HK-2 (cell line): ENCODE measurements at regions not wholly inside any gene's neighbourhood (a gene's known extent, or its start where the extent isn't known, plus 50 kb on each side); places are given as distances from the start of the nearest gene placed in this dataset.
"Not testable (repeated sequence)": the region's sequence is repeated elsewhere in the genome, so short reads cannot be mapped to it uniquely, and the experiment has no call there.

Source experiments
- DNase-seq: peaks from one replicate; pipeline ENCODE4 v3.0.0-alpha.2; 2018; ENCODE audit not compliant: unreplicated experiment

DNA sequence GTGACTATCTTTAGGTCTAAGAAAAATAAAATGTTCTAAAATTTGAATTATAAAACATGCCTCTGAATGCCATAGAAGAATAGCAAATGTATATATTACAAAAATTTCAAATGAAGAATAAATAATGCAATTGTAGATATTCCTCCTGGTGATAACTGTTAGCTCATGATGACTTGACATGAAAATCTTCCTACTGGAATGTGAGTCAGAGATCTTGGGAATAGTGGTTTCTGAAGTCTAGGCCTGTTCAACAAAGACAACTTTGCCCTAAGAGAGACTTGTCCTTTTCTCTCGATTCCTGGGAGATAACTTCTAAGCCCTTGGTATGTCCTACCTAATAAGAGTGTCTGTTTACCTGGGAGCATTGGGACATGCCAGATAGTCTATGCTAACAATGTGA lies 746.3 kb upstream of the RIOK2 start:
- DNase-seq: no peak

GRCh38 chr5:97931829-97932228 lies 748.8 kb upstream of the RIOK2 start:
- DNase-seq: no peak

GRCh38 chr5:97936231-97936630 lies 753.2 kb upstream of the RIOK2 start:
- DNase-seq: no peak

- DNase-seq: no peak
Observed at GRCh38 chr5:97937846-97938245, 754.8 kb upstream of the RIOK2 start.

DNA sequence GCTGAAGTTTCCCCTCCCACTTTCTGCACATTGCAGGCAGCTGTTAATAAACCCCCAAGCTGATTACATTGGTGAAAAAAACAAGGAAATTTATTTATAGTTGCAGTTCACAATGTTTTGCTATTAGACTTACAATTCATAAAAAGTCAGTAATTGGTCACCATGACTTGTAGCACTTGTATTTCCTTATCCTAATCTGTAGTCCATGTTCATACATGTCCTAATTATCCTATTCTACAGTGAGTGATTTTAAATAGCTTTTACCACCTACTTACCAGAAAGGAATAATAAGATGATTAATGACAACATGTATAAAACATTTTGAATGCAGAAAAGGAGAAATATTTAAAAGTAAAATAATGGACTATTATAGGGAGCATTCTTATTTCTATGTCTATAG lies 760.0 kb upstream of the RIOK2 start:
- DNase-seq: no peak

- DNase-seq: no peak
Observed at GRCh38 chr5:97951139-97951538, 768.1 kb upstream of the RIOK2 start.

GRCh38 chr5:97955450-97955849 lies 772.4 kb upstream of the RIOK2 start:
- no peak for DNase-seq

DNA sequence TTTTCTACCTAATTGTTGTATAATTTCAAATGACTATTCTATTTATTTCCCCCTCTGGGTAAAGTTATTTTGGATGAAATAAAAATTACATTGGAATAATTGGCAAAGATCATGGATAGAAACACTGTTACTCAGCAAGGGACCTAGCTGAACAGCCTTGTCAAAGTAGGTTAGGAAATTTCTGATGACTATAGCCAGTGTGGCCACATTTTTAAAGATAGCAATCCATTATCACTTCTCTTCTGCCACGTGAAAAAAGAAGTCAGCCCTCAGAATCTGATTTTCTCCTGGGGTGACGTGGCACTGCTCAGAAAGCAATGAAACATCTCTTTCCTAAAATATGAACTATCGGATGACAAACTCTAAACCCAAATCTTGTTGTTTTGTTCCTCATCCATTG lies 784.2 kb upstream of the RIOK2 start:
- no peak for DNase-seq

- DNase-seq: no peak
Observed at GRCh38 chr5:97968346-97968745, 785.3 kb upstream of the RIOK2 start.

DNA sequence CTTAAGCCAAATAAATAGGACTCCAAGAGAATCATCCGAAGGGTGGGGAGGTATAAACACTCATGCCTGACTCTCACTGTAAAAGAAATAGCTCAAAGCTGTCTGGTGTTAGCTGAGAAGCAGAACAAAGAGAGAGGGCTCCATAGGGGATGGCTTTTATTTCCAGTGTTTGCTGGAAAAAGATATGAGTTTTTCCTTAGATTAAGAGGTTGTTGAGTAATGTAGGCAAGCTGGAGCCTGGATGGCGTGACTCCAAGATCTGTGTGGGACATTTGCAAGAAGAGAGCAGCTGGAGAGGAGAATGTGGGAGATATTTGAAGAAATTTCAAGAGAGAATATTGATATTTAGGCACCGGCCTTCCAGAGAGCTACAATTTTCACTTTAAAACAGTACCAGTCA lies 793.7 kb upstream of the RGMB start:
- DNase-seq: no peak

- no peak for DNase-seq
Observed at GRCh38 chr5:97980291-97980690, 793.2 kb upstream of the RGMB start.

DNA sequence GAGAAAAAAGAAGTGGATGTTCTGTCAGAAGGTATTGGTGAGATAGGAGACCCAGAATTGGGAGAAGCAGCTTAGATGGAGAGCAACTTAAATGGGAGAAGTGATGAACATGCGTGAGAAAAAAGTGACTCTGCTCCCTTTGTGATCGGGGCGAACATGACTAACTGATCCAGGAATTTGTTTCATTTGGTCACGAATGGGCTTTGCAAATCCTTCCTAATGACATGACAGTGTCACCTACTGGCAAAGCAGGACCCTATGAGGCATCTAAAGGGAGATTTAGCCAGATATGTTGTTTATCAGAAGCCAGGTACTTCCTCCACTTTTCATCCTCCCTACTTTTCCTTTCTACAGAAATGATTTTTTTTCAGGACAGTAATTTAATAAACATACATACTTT lies 787.4 kb upstream of the RGMB start:
- DNase-seq: no peak

DNA sequence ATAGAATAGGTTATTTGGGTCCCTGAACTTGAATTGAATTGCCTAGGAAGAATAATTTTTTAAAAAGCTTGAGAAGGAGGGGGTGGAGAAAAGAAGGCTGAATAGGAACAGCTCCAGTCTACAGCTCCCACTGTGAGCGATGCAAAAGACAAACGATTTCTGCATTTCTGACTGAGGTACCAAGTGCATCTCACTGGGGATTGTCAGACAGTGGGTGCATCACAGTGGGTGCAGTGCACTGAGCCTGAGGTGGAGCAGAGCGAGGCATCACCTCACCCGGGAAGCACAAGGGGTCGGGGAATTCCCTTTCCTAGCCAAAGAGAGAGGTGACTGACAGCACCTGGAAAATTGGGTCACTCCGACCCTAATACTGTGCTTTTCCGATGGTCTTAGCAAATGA lies 782.2 kb upstream of the RGMB start:
- no peak for DNase-seq

DNA sequence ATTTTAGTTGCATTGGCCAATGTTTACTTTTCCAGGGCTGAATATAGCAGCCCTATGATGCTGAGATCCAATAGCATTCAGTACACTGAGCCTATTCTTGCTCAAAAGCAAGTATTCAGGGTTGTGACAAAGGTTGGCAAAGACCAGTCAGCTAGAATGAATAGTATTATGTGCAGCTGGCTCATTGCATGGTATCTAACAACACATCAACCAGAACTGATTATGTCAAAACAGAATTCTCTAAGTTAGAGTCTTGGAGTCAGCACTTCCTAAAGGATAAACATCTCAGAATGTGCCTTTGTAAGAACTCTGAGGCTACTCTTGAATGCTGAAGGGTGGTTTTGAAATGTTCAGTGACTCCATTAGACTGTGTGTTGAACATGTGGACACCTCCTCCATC lies 774.5 kb upstream of the RGMB start:
- DNase-seq: no peak

GRCh38 chr5:98004463-98004862 lies 769.0 kb upstream of the RGMB start:
- DNase-seq: no peak

GRCh38 chr5:98016771-98017170 lies 756.7 kb upstream of the RGMB start:
- no peak for DNase-seq

GRCh38 chr5:98030273-98030672 lies 743.2 kb upstream of the RGMB start:
- DNase-seq: not testable (repeated sequence)

DNA sequence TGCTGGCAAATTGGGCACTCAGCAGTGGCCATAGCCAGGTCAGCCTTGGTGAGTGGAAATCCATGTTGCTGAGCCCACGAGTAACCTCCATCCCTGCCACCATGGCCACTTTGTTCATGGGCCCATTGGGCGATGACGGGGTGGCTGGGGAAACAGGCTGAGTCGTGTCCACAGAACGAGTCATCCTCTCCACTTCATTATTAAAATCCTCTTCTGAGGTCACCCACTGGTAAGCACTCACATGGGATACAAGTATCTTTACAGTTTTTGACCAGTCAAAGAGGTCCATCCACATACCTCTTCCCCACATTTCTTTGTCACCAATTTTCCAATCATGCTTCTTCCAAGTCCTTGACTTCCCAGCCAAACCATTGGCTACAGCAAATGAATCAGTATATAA lies 742.4 kb upstream of the RGMB start:
- not testable (repeated sequence) for DNase-seq

- no peak for DNase-seq
Observed at GRCh38 chr5:98031496-98031895, 742.0 kb upstream of the RGMB start.

DNA sequence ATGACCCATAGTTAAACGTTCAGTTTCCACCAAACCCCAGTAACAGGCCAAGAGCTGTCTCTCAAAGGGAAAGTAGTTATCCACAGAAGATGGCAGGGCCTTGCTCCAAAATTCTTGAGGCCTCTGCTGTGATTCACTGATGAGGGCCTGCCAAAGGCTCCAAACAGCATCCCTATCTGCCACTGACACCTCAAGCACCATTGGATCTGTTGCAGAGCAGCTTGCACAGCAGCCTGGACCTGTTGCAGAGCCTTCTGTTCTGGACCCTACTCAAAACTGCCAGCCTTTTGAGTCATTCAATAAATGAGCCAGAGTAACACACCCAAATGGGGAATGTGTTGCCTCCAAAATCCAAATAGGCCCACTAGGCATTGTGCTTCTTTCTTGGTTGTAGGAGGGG lies 741.5 kb upstream of the RGMB start:
- no peak for DNase-seq

DNA sequence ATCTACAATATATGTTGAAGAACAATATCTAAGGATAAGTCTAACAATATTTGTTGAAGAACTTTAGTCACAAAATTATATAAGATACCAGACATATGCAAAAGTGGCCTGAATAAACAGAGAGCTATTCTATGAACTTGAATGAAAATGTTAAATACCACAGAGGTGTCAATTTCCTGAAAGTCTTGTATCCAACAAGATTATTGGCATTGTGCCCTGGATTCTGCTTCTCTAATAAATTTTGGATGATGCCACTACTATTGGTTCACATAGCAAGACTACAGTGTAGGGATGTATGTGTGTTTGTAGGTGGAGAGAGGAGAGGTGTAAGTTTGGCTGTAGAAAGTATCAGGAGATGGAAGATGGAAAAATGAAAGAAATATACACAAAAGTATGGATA lies 731.8 kb upstream of the RGMB start:
- no peak for DNase-seq

DNA sequence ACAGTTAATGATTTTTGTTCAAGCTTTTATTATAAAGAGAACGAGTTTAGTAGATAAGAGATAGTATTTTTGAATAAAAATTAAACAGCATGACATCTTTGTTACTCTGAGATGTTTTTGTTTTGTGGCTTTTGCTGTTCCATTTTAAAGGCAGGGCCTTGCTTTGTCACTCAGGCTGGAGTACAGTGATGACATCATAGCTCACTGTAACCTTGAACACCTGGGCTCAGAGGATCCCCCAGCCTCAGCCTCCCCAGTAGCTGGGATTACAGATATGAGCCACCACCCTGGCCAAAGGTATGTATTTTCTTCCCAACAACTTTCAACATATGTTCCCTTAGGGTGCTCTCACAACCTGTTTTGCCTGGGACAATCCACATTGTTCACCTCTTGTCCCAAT lies 730.9 kb upstream of the RGMB start:
- no peak for DNase-seq

DNA sequence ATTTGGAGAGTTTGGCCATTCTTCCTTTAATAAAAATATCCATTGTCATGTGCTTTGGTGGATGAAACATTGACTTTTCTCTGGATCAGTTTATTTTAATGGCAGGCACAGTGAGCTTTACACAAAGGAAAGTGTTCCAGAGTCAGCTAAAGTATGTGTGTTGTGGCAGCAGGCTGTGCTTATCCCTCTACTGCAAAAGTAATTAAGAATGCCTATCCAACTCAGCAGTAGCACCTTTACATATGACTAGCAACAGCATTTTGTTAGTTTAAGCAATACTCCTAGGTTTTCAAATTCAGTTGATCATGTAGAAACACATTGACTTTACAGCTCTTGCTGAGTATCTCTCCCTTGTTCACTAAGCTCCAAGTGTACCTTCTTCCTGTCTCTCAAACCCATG lies 730.5 kb upstream of the RGMB start:
- no peak for DNase-seq

GRCh38 chr5:98050583-98050982 lies 722.9 kb upstream of the RGMB start:
- peak; percentile 17 for DNase-seq

DNA sequence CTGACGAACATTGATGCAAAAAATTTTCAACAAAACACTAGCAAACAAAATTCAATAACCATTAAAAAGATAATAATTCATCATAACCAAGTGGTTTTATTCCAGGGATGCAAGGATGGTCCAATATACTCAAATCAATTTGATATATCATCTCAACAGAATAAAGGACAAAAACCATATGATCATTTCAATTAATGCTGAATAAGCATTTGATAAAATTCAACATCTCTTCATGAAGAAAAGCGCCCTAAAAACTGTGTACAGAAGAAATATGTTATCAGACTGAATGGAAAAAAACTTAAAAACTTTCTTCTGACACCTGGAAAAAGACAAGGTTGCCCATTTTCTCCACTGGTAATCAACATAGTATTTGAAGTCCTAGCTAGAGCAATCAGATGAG lies 720.3 kb upstream of the RGMB start:
- no peak for DNase-seq
